Gastrocnemius medialis (tissue), 4 donors: ENCODE measurements at regions not wholly inside any gene's neighbourhood (a gene's known extent, or its start where the extent isn't known, plus 50 kb on each side); places are given as distances from the start of the nearest gene placed in this dataset.

ENCODE experiments used
- ATAC-seq, 2 donors: fragments of 150-250 bp; one replicate each; pipeline ENCODE4 v1.9.1; 2016
- DNase-seq, 2 donors: peaks; one replicate each; pipeline ENCODE4 v3.0.0-alpha.2; 2019
- H3K27ac ChIP-seq, 4 donors: fragments of 200-600 bp; sonication (generic); 1 replicate in 1 of 4; 2 replicates in 3 of 4; pipeline ENCODE4 v1.5.1; 2016 to 2018; ENCODE audit warnings: mild to moderate bottlenecking in 2 of 4, moderate library complexity in 1 of 4
- H3K27me3 ChIP-seq, 3 donors: fragments of 200-600 bp; sonication (generic) in 2 of 3; 1 replicate in 1 of 3; 2 replicates in 2 of 3; pipeline versions ENCODE4 v1.5.1 to v1.6.0; 2016 to 2019; ENCODE audit warnings: mild to moderate bottlenecking in 1 of 3, moderate library complexity in 1 of 3
- H3K36me3 ChIP-seq, 2 donors: fragments of 200-600 bp; sonication (generic) in 1 of 2; one replicate each; pipeline ENCODE4 v1.5.1; 2017 to 2018
- H3K4me1 ChIP-seq, 2 donors: fragments of 200-600 bp; sonication (generic) in 1 of 2; one replicate each; pipeline ENCODE4 v1.5.1; 2016 to 2017; ENCODE audit warnings: mild to moderate bottlenecking in 2 of 2
- H3K4me3 ChIP-seq, 4 donors: fragments of 200-600 bp; sonication (generic) in 3 of 4; 1 replicate in 1 of 4; 2 replicates in 3 of 4; pipeline ENCODE4 v1.5.1; 2016 to 2019; ENCODE audit warnings: mild to moderate bottlenecking in 2 of 4
- H3K9me3 ChIP-seq, 3 donors: fragments of 200-600 bp; sonication (generic) in 2 of 3; 1 replicate in 1 of 3; 2 replicates in 2 of 3; pipeline ENCODE4 v1.5.1; 2016 to 2019
- POLR2A ChIP-seq, 2 donors: fragments of 450-650 bp; IDR thresholded peaks; one replicate each; pipeline ENCODE4 v1.6.1; 2017; ENCODE audit warnings: antibody characterized with exemption in 2 of 2, mild to moderate bottlenecking in 2 of 2, moderate library complexity in 2 of 2
- in situ Hi-C, 4 donors: fragments of 200-750 bp; cut with MboI; loops; one replicate each; pipeline versions ENCODE4 v1.15.0 to v1.8.0; 2017; ENCODE audit warnings: low sequenced_read_pairs in 4 of 4
- intact Hi-C: fragments of 100-400 bp; cut with DNase I; formaldehyde crosslinking; loops from one replicate; pipeline ENCODE4 v1.15.1; 2023; ENCODE audit warnings: low total_unique reads
- TF ChIP-seq, protein P1 (sequence below), 5 experiments: fragments of 450-650 bp in 3 of 5; fragments of 200-600 bp in 2 of 5; sonication (generic) in 2 of 5; IDR thresholded peaks in 4 of 5; conservative IDR thresholded peaks in 1 of 5; 1 replicate in 4 of 5; 2 replicates in 1 of 5; pipeline ENCODE4 v1.5.1; 2016 to 2019; ENCODE audit warnings: antibody characterized with exemption in 5 of 5, mild to moderate bottlenecking in 3 of 5, moderate library complexity in 3 of 5

- in situ Hi-C loops (no loop called here), intact Hi-C loops (no loop called here)
- H3K27me3 ChIP-seq: no peaks in the 10 kb centered on the region
- H3K36me3 ChIP-seq: no peaks in the 10 kb centered on the region
- H3K4me3 ChIP-seq: no peak overlapping the region
- no peak for DNase-seq
- no peaks in the 10 kb centered on the region for H3K9me3 ChIP-seq
- no peak overlapping the region for H3K27ac ChIP-seq
- no peaks in the 10 kb centered on the region for H3K4me1 ChIP-seq
- ATAC-seq: no peak
- TF ChIP-seq, protein P1, sequence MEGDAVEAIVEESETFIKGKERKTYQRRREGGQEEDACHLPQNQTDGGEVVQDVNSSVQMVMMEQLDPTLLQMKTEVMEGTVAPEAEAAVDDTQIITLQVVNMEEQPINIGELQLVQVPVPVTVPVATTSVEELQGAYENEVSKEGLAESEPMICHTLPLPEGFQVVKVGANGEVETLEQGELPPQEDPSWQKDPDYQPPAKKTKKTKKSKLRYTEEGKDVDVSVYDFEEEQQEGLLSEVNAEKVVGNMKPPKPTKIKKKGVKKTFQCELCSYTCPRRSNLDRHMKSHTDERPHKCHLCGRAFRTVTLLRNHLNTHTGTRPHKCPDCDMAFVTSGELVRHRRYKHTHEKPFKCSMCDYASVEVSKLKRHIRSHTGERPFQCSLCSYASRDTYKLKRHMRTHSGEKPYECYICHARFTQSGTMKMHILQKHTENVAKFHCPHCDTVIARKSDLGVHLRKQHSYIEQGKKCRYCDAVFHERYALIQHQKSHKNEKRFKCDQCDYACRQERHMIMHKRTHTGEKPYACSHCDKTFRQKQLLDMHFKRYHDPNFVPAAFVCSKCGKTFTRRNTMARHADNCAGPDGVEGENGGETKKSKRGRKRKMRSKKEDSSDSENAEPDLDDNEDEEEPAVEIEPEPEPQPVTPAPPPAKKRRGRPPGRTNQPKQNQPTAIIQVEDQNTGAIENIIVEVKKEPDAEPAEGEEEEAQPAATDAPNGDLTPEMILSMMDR (IDR thresholded peaks at IDR 0.05 in 4 of 5, conservative IDR thresholded peaks at IDR 0.05 in 1 of 5): no peak
- no peak for TF ChIP-seq POLR2A (IDR thresholded peaks at IDR 0.05)
Observed at GRCh38 chr4:56164907-56165306, 216.2 kb downstream of the CEP135 start.

DNA sequence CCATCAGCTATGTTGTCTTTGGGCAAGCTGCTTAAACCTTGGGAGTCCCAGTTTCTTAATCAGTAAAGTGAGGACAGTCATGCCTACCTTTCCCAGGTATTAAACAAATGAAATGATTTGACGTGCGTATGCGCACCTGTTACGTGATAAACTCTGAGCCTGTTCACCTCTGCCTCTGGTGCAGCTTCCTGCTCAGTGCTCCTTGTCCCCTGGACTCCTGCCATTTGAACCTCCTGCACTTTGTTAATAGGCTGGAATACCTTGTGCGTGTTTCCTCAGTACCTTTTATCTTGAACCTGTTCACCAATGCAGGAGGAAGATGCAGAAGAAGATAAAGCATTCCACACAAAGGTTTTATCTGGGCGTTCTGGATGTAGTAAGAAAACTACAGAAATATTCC is 211.9 kb downstream of the CEP135 start:
- TF ChIP-seq, protein P1 (IDR thresholded peaks at IDR 0.05 in 4 of 5, conservative IDR thresholded peaks at IDR 0.05 in 1 of 5): no peak
- TF ChIP-seq POLR2A (IDR thresholded peaks at IDR 0.05): no peak
- H3K9me3 ChIP-seq: no peaks in the 10 kb centered on the region
- in situ Hi-C loops (no loop called here), intact Hi-C loops (no loop called here)
- ATAC-seq: no peak
- H3K27me3 ChIP-seq: no peaks in the 10 kb centered on the region
- H3K4me3 ChIP-seq: no peak overlapping the region
- H3K27ac ChIP-seq: no peak overlapping the region
- H3K36me3 ChIP-seq: no peaks in the 10 kb centered on the region
- H3K4me1 ChIP-seq: no peaks in the 10 kb centered on the region
- no peak for DNase-seq

DNA sequence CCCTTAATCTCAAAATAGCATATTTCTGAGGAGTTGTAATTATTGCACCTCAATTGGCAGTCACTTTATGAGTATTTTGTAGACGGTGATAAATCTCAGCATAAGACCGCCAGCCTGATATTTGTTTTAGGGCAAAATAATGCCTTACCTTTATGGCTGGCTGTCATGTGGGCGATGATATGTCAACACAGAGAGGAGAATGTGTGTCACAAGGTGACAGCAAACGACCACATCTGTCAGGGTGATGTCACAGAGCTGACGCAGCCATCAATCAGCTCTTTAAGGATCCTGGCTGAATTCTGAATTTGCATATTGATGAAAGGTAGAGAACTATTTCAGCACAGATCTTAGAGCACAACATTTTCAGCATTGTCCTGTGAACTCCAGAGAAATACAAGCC is 209.7 kb downstream of the CEP135 start:
- DNase-seq: no peak
- intact Hi-C loops (no loop called here), in situ Hi-C loops (no loop called here)
- Histone ChIP-seq H3K4me3 (no peak overlapping the region), H3K27ac (no peak overlapping the region), H3K4me1 (no peaks in the 10 kb centered on the region), H3K9me3 (no peaks in the 10 kb centered on the region), H3K27me3 (no peaks in the 10 kb centered on the region), H3K36me3 (no peaks in the 10 kb centered on the region)
- no peak for TF ChIP-seq POLR2A (IDR thresholded peaks at IDR 0.05)
- TF ChIP-seq, protein P1 (IDR thresholded peaks at IDR 0.05 in 4 of 5, conservative IDR thresholded peaks at IDR 0.05 in 1 of 5): no peak
- ATAC-seq: no peak

- H3K4me3 ChIP-seq: no peak overlapping the region
- intact Hi-C loops (no loop called here), in situ Hi-C loops (no loop called here)
- no peaks in the 10 kb centered on the region for H3K27me3 ChIP-seq
- no peaks in the 10 kb centered on the region for H3K4me1 ChIP-seq
- no peaks in the 10 kb centered on the region for H3K9me3 ChIP-seq
- H3K27ac ChIP-seq: no peak overlapping the region
- no peak for ATAC-seq
- TF ChIP-seq, protein P1 (IDR thresholded peaks at IDR 0.05 in 4 of 5, conservative IDR thresholded peaks at IDR 0.05 in 1 of 5): no peak
- TF ChIP-seq POLR2A (IDR thresholded peaks at IDR 0.05): no peak
- no peak for DNase-seq
- H3K36me3 ChIP-seq: no peaks in the 10 kb centered on the region
Observed at GRCh38 chr4:56156141-56156540, 207.4 kb downstream of the CEP135 start.

- H3K4me3 ChIP-seq: no peak overlapping the region
Observed at GRCh38 chr4:56155432-56155831, 206.7 kb downstream of the CEP135 start.

More at GRCh38 chr4:56155432-56155831, 206.7 kb downstream of the CEP135 start:
- TF ChIP-seq, protein P1 (IDR thresholded peaks at IDR 0.05 in 4 of 5, conservative IDR thresholded peaks at IDR 0.05 in 1 of 5): no peak
- TF ChIP-seq POLR2A (IDR thresholded peaks at IDR 0.05): no peak
- intact Hi-C loops (no loop called here), in situ Hi-C loops (no loop called here)
- no peaks in the 10 kb centered on the region for H3K4me1 ChIP-seq
- no peaks in the 10 kb centered on the region for H3K27me3 ChIP-seq
- DNase-seq (no peak), ATAC-seq (no peak)
- no peak overlapping the region for H3K27ac ChIP-seq
- no peaks in the 10 kb centered on the region for H3K36me3 ChIP-seq
- no peaks in the 10 kb centered on the region for H3K9me3 ChIP-seq
